DOHH2 (cell line): ENCODE measurements at regions not wholly inside any gene's neighbourhood (a gene's known extent, or its start where the extent isn't known, plus 50 kb on each side); places are given as distances from the start of the nearest gene placed in this dataset.
"Not testable (repeated sequence)": the region's sequence is repeated elsewhere in the genome, so short reads cannot be mapped to it uniquely, and the experiment has no call there.

Experiments
- EZH2phosphoT487 ChIP-seq: fragments of 200-600 bp; sonication (generic); IDR thresholded peaks from 2 replicates; pipeline ENCODE4 v1.6.1; 2017; ENCODE audit warnings: borderline replicate concordance, mild to moderate bottlenecking, antibody characterized with exemption, low read length, moderate library complexity, mixed read lengths
- TF ChIP-seq, protein P1 (sequence below): fragments of 200-600 bp; sonication (generic); IDR thresholded peaks from one replicate; pipeline ENCODE4 v1.5.1; 2014; ENCODE audit warnings: antibody characterized with exemption, mild to moderate bottlenecking, low read depth, low read length; ENCODE audit not compliant: poor library complexity, severe bottlenecking

- TF ChIP-seq, protein P1, sequence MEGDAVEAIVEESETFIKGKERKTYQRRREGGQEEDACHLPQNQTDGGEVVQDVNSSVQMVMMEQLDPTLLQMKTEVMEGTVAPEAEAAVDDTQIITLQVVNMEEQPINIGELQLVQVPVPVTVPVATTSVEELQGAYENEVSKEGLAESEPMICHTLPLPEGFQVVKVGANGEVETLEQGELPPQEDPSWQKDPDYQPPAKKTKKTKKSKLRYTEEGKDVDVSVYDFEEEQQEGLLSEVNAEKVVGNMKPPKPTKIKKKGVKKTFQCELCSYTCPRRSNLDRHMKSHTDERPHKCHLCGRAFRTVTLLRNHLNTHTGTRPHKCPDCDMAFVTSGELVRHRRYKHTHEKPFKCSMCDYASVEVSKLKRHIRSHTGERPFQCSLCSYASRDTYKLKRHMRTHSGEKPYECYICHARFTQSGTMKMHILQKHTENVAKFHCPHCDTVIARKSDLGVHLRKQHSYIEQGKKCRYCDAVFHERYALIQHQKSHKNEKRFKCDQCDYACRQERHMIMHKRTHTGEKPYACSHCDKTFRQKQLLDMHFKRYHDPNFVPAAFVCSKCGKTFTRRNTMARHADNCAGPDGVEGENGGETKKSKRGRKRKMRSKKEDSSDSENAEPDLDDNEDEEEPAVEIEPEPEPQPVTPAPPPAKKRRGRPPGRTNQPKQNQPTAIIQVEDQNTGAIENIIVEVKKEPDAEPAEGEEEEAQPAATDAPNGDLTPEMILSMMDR: not testable (repeated sequence)
- not testable (repeated sequence) for TF ChIP-seq EZH2phosphoT487
Measured at GRCh38 chr9:40196165-40196714, 840.8 kb downstream of the SPATA31A1 start.
